Right lobe of liver (tissue), 4 donors: ENCODE measurements at regions not wholly inside any gene's neighbourhood (a gene's known extent, or its start where the extent isn't known, plus 50 kb on each side); places are given as distances from the start of the nearest gene placed in this dataset.

Source experiments
- CTCF ChIP-seq, 4 donors: fragments of 200-600 bp in 3 of 4; fragments of 450-650 bp in 1 of 4; IDR thresholded peaks; one replicate each; pipeline versions ENCODE4 v1.5.1 to v1.8.0; 2016 to 2022; ENCODE audit warnings: antibody characterized with exemption in 4 of 4, mild to moderate bottlenecking in 2 of 4
- POLR2A ChIP-seq: fragments of 450-650 bp; IDR thresholded peaks from one replicate; pipeline ENCODE4 v1.6.1; 2017; ENCODE audit warnings: antibody characterized with exemption, mild to moderate bottlenecking
- donor health status: DM: no; HTN: no; CAD: no.
- donor health status: DM: no; HTN: no; CAD: no.
- donor health status: DM: no; HTN: yes; CAD: no.

- TF ChIP-seq CTCF (IDR thresholded peaks at IDR 0.05) (no peak), POLR2A (no peak)
Observed at GRCh38 chr20:58135441-58136148, 92.9 kb downstream of the ANKRD60 start.
